Liver (tissue), 8 donors: ENCODE measurements at regions not wholly inside any gene's neighbourhood (a gene's known extent, or its start where the extent isn't known, plus 50 kb on each side); places are given as distances from the start of the nearest gene placed in this dataset.
"Not testable (repeated sequence)": the region's sequence is repeated elsewhere in the genome, so short reads cannot be mapped to it uniquely, and the experiment has no call there.

Experiments used
- DNase-seq: peaks from one replicate; pipeline ENCODE4 v3.0.0-alpha.2; 2017; ENCODE audit warnings: low spot score
- H3K27ac ChIP-seq, 2 donors: one replicate each; pipeline ENCODE4 v1.7.0; 2013; ENCODE audit warnings: inconsistent platforms in 2 of 2, low read length in 2 of 2, control low read depth in 1 of 2, low read depth in 1 of 2, mild to moderate bottlenecking in 1 of 2
- H3K27me3 ChIP-seq, 4 donors: one replicate each; pipeline versions ENCODE4 v1.6.1 to v1.7.0; 2013; ENCODE audit warnings: low read length in 3 of 4, inconsistent platforms in 1 of 4, mild to moderate bottlenecking in 1 of 4, moderate library complexity in 1 of 4; ENCODE audit not compliant: control insufficient read depth in 4 of 4, insufficient read depth in 4 of 4
- H3K36me3 ChIP-seq, 4 donors: one replicate each; pipeline versions ENCODE4 v1.6.1 to v1.7.0; 2013; ENCODE audit warnings: low read length in 3 of 4, mild to moderate bottlenecking in 3 of 4, low read depth in 1 of 4, moderate library complexity in 1 of 4; ENCODE audit not compliant: control insufficient read depth in 4 of 4, insufficient read depth in 3 of 4
- H3K4me1 ChIP-seq, 4 donors: one replicate each; pipeline versions ENCODE4 v1.6.1 to v1.7.0; 2013; ENCODE audit warnings: low read length in 3 of 4, mild to moderate bottlenecking in 3 of 4, moderate library complexity in 1 of 4; ENCODE audit not compliant: control insufficient read depth in 4 of 4, insufficient read depth in 4 of 4
- H3K4me3 ChIP-seq, 3 donors: one replicate each; pipeline versions ENCODE4 v1.6.1 to v1.7.0; 2013; ENCODE audit warnings: low read length in 3 of 3, control low read depth in 1 of 3, low read depth in 1 of 3, mild to moderate bottlenecking in 1 of 3
- H3K9ac ChIP-seq, 2 donors: one replicate each; pipeline ENCODE4 v1.7.0; 2013; ENCODE audit warnings: low read length in 2 of 2, mild to moderate bottlenecking in 2 of 2, moderate library complexity in 2 of 2, control low read depth in 1 of 2, low read depth in 1 of 2
- H3K9me3 ChIP-seq, 4 donors: one replicate each; pipeline versions ENCODE4 v1.6.1 to v1.7.0; 2013; ENCODE audit warnings: low read length in 3 of 4; ENCODE audit not compliant: control insufficient read depth in 4 of 4
- FOXA1 ChIP-seq: IDR thresholded peaks from 2 replicates; pipeline ENCODE4 v1.6.1; 2016; ENCODE audit warnings: antibody characterized with exemption
- FOXA2 ChIP-seq: IDR thresholded peaks from 2 replicates; pipeline ENCODE4 v1.6.1; 2016; ENCODE audit warnings: antibody characterized with exemption
- HNF4G ChIP-seq: IDR thresholded peaks from 2 replicates; pipeline ENCODE4 v1.6.1; 2016; ENCODE audit warnings: antibody characterized with exemption
- JUND ChIP-seq, 2 donors: IDR thresholded peaks; 2 replicates each; pipeline ENCODE4 v1.6.1; 2016; ENCODE audit warnings: antibody characterized with exemption in 2 of 2
- MAX ChIP-seq: IDR thresholded peaks from 2 replicates; pipeline ENCODE4 v1.6.1; 2016; ENCODE audit warnings: antibody characterized with exemption
- NR2F2 ChIP-seq: IDR thresholded peaks from 2 replicates; pipeline ENCODE4 v1.6.1; 2016; ENCODE audit warnings: antibody characterized with exemption
- RAD21 ChIP-seq, 2 donors: IDR thresholded peaks; 2 replicates each; pipeline ENCODE4 v1.6.1; 2016; ENCODE audit warnings: antibody characterized with exemption in 2 of 2, mild to moderate bottlenecking in 2 of 2
- RXRA ChIP-seq, 2 donors: IDR thresholded peaks; 2 replicates each; pipeline ENCODE4 v1.6.1; 2017 to 2018; ENCODE audit warnings: antibody characterized with exemption in 2 of 2, mild to moderate bottlenecking in 1 of 2
- SP1 ChIP-seq: IDR thresholded peaks from 2 replicates; pipeline ENCODE4 v1.6.1; 2018; ENCODE audit warnings: antibody characterized with exemption, mild to moderate bottlenecking
- TAF1 ChIP-seq: conservative IDR thresholded peaks from 2 replicates; pipeline ENCODE4 v1.6.1; 2016; ENCODE audit warnings: antibody characterized with exemption, mild to moderate bottlenecking
- YY1 ChIP-seq: IDR thresholded peaks from 2 replicates; pipeline ENCODE4 v1.6.1; 2016; ENCODE audit warnings: antibody characterized with exemption, mild to moderate bottlenecking
- WGBS: extraction: QIAGEN DNeasy Blood & Tissue Kit; methylation state at CpG from one replicate; pipeline ENCODE4 v1.1.7; 2013; 5-methylcytosine and 5-hydroxymethylcytosine counted together
- TF ChIP-seq, protein P1 (sequence below): IDR thresholded peaks from 2 replicates; pipeline ENCODE4 v1.6.1; 2016; ENCODE audit warnings: antibody characterized with exemption
- TF ChIP-seq, protein P2 (sequence below): fragments of 150-350 bp; IDR thresholded peaks from 2 replicates; pipeline ENCODE4 v1.5.1; 2017; ENCODE audit warnings: improper control_type of control experiment, low read depth, low read length; ENCODE audit not compliant: missing input control
- donor health status: healthy.
- donor health status: healthy.
- donor health status: healthy.
- donor health status: healthy.
- donor health status: healthy.

DNA sequence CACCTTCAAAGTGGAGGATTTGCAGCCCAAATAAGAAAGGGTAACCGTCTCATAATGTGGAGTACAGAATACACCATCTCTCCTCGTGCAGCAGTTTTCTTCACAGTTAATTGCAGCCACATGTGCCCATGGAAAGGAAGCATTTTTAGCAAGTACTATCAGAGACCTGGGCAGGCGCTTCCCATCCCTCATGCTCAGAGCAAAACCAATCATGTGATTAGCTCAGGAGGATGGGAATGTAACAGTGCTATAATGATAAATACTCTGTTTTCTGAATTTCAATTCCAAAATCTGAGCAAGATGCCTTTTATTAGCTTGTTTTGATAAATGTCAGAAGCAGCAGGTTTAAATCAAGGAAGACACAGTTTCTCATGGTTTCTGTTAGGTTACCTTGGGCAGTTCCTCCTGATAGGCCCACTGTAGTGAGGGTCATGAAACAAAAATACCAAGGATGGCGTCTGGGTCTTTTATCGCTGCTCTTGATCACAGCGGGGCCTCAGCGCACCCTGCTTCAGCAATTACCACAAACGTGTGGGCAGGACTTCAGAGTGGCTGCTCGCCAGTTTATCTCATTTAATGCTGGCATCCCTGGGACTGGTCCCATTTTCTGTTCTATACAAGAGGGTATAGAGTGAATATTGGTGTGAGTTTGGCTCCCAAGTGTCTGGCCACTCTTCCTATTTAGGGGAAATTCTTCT, 92.6 kb upstream of the VGLL4 start:
- no peaks in the 10 kb centered on the region for H3K36me3 ChIP-seq
- H3K9ac ChIP-seq, result no peak overlapping the region
- no peaks in the 10 kb centered on the region for H3K9me3 ChIP-seq
- 79% methylated on average over 9 of the region's 9 CpGs for WGBS
- H3K4me3 ChIP-seq, result no peak overlapping the region
- H3K4me1 ChIP-seq, result no peaks in the 10 kb centered on the region
- H3K27ac ChIP-seq, result no peak overlapping the region
- DNase-seq, result no peak
- TF ChIP-seq HNF4G, result no peak
- H3K27me3 ChIP-seq, result no peaks in the 10 kb centered on the region

DNA sequence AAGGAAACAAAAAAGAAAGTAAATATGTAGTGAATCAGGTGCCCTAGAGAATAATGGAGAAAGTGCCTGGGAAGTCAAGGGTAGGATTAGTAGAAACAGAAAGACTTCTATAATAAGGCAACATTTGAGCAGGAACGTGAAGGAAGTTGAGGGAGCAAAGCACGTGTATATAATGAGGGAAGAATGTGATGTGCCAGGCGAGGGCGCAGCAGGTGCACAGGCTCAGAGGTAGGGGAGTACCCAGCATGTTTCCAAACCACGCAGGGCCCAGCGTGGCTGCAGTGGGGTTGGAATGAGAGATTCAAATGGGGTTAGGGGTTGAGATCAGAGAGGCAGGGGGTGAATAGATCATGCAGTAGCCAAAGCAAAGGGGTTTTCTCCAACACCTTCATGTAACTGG, 91.9 kb upstream of the VGLL4 start:
- Histone ChIP-seq H3K9me3 (no peaks in the 10 kb centered on the region), H3K4me1 (no peaks in the 10 kb centered on the region), H3K36me3 (no peaks in the 10 kb centered on the region), H3K27ac (no peak overlapping the region), H3K9ac (no peak overlapping the region), H3K4me3 (no peak overlapping the region), H3K27me3 (no peaks in the 10 kb centered on the region)
- no peak for DNase-seq
- TF ChIP-seq NR2F2 (no peak), HNF4G (no peak), JUND (IDR thresholded peaks at IDR 0.05) (no peak), MAX (no peak), SP1 (no peak), YY1 (no peak), RAD21 (IDR thresholded peaks at IDR 0.05) (no peak), FOXA1 (no peak), TAF1 (no peak), RXRA (IDR thresholded peaks at IDR 0.05) (no peak)
- TF ChIP-seq, protein P1, sequence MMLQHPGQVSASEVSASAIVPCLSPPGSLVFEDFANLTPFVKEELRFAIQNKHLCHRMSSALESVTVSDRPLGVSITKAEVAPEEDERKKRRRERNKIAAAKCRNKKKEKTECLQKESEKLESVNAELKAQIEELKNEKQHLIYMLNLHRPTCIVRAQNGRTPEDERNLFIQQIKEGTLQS, result no peak
- TF ChIP-seq, protein P2, sequence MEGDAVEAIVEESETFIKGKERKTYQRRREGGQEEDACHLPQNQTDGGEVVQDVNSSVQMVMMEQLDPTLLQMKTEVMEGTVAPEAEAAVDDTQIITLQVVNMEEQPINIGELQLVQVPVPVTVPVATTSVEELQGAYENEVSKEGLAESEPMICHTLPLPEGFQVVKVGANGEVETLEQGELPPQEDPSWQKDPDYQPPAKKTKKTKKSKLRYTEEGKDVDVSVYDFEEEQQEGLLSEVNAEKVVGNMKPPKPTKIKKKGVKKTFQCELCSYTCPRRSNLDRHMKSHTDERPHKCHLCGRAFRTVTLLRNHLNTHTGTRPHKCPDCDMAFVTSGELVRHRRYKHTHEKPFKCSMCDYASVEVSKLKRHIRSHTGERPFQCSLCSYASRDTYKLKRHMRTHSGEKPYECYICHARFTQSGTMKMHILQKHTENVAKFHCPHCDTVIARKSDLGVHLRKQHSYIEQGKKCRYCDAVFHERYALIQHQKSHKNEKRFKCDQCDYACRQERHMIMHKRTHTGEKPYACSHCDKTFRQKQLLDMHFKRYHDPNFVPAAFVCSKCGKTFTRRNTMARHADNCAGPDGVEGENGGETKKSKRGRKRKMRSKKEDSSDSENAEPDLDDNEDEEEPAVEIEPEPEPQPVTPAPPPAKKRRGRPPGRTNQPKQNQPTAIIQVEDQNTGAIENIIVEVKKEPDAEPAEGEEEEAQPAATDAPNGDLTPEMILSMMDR, result no peak
- 74% methylated on average over 6 of the region's 6 CpGs for WGBS

GRCh38 chr3:11735111-11735510, 91.4 kb upstream of the VGLL4 start:
- not testable (repeated sequence) for H3K27ac ChIP-seq, H3K4me3 ChIP-seq, H3K27me3 ChIP-seq, H3K9me3 ChIP-seq, H3K36me3 ChIP-seq, H3K4me1 ChIP-seq, H3K9ac ChIP-seq, DNase-seq
- 96% methylated on average over 4 of the region's 4 CpGs for WGBS

DNA sequence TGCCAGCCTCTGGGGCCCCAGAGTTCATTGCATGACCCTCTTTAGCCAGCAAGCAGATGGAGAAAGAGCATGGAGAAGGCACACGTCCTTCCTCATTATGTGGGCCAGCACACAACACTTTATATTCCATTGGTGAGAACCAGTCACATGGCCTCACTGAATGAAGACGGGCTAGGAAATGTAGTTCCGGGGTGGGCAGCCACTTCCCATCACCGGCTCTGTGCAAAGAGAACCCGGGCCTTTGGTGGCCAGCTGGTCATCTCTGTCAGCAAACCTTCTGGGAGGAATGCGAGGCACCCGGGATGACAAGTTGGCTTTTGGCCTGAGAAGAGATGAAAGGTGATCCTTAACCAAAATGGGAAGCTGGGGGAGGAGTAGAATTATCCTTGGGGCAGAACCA, 90.2 kb upstream of the VGLL4 start:
- no peak for DNase-seq
- TF ChIP-seq YY1 (no peak), FOXA2 (no peak)
- H3K27ac ChIP-seq, result no peak overlapping the region
- no peak overlapping the region for H3K4me3 ChIP-seq
- no peaks in the 10 kb centered on the region for H3K4me1 ChIP-seq
- H3K9me3 ChIP-seq, result no peaks in the 10 kb centered on the region
- H3K36me3 ChIP-seq, result no peaks in the 10 kb centered on the region
- H3K27me3 ChIP-seq, result no peaks in the 10 kb centered on the region
- no peak overlapping the region for H3K9ac ChIP-seq
- 90% methylated on average over 7 of the region's 7 CpGs for WGBS
